NCI-H2171 treated with DMSO at 0.1 percent for 48 hours (cell line): ENCODE measurements at regions not wholly inside any gene's neighbourhood (a gene's known extent, or its start where the extent isn't known, plus 50 kb on each side); places are given as distances from the start of the nearest gene placed in this dataset.
"Not testable (repeated sequence)": the region's sequence is repeated elsewhere in the genome, so short reads cannot be mapped to it uniquely, and the experiment has no call there.

Experiments
- DNase-seq: peaks from one replicate; lab custom pipeline; 2025; lab: John Stamatoyannopoulos, UW

DNA sequence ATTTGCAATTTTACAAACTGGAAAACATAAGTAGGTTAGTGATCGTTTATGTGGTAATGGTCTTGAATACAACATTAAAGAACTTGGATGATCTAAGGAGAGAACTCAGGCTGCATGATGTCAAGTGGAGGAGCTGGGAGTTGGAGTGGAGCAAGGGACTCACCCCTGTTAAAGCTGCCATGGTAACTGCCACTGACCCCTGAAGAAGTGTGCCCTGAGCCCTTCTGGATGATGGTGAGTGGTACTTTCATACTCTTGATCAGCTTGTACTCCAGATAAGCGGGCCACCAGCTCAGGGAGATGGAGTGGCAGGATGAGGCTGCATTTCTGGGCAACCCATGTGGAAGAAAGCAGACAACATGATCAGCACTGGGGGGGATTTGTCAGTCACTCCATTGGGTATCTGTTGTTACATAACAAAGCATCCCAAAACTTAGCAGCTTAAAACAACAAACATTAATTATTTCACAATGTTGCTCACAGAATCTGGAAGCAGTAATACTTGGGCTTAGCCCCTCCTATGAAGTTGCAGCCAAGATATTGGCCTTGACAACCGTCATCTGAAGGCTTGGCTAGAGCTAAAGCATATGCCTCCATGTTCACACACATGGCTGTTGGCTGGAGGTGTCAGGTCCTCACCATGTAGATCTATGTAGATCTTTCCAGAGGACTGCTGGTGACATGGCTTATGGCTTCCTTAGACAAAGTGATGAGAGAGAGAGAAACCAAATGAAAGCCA lies 213.8 kb downstream of the DUSP10 start:
- no peak for DNase-seq

DNA sequence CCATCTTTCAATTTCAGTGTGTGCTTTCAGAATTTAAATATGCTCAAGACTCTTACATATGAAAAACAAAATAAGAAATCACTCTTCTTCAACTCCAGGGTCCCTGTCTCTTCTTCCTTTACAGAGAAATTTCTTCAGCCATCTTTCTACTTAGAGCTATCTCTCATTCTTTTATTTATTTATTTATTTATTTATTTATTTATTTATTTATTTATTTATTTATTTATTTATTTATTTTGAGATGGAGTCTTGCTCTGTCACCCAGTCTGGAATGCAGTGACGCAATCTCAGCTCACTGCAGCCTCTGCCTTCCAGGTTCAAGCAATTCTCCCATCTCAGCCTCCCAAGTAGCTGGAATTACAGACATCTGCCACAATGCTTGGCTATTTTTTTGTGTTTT lies 211.7 kb downstream of the DUSP10 start:
- DNase-seq = not testable (repeated sequence)

GRCh38 chr1:221530791-221531190 lies 211.1 kb downstream of the DUSP10 start:
- no peak for DNase-seq

GRCh38 chr1:221532071-221532773 lies 209.7 kb downstream of the DUSP10 start:
- DNase-seq = no peak

- no peak for DNase-seq
Measured at GRCh38 chr1:221541296-221541695, 200.6 kb downstream of the DUSP10 start.

DNA sequence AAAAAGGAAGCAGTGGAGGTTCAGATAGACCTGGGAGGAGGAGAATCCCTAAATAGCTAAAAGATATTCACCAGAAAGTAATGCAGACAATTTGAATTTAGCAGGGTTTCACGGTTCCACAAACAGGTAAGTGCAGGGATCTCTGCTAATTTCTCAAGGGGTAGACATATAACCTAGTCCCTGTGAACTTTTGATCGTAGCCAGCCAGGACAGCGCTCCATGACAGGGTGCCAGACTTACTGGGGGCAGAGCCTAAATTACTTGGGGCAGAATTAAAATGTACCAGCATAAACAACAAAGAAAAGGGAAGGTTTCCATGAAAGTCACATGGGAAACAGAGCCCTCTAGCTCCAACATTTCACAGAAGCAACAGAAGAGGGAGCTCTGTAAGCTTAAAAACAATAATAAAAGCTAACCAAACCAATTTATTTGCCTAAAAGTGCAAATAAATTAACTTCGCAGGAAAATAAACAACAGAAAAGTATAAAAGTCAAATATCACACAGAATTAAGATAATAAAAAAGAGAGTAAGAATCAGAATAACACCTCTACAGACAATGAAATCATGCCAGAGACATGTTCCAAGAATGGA lies 198.3 kb downstream of the DUSP10 start:
- DNase-seq = no peak

- DNase-seq = no peak
Measured at GRCh38 chr1:221548942-221549341, 192.9 kb downstream of the DUSP10 start.

- DNase-seq = no peak
Measured at GRCh38 chr1:221549815-221550214, 192.1 kb downstream of the DUSP10 start.

- DNase-seq = not testable (repeated sequence)
Measured at GRCh38 chr1:221552792-221553191, 189.1 kb downstream of the DUSP10 start.

GRCh38 chr1:221555689-221556433 lies 186.0 kb downstream of the DUSP10 start:
- no peak for DNase-seq

DNA sequence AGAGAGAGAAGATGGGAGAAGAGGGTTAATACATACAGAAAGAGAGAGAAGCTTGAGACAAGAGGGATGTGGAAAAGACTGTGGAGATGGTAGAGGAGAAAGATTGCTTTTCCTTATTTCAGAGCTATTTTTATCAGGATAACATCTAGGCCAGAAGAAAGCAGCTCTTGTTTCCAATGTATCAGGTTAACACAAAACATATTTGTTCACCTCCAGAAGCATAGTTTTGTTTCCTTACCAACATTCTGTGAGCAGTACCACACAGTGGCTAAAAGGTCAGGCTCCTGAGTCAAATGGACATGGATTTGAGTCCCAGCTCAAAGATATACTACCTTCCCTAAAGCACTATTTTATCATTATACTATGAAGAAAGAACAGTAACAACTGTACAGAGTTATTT lies 185.5 kb downstream of the DUSP10 start:
- DNase-seq = no peak

- no peak for DNase-seq
Measured at GRCh38 chr1:221557013-221557412, 184.9 kb downstream of the DUSP10 start.

GRCh38 chr1:221558396-221558795 lies 183.5 kb downstream of the DUSP10 start:
- no peak for DNase-seq

- DNase-seq = no peak
Measured at GRCh38 chr1:221559911-221560310, 182.0 kb downstream of the DUSP10 start.

DNA sequence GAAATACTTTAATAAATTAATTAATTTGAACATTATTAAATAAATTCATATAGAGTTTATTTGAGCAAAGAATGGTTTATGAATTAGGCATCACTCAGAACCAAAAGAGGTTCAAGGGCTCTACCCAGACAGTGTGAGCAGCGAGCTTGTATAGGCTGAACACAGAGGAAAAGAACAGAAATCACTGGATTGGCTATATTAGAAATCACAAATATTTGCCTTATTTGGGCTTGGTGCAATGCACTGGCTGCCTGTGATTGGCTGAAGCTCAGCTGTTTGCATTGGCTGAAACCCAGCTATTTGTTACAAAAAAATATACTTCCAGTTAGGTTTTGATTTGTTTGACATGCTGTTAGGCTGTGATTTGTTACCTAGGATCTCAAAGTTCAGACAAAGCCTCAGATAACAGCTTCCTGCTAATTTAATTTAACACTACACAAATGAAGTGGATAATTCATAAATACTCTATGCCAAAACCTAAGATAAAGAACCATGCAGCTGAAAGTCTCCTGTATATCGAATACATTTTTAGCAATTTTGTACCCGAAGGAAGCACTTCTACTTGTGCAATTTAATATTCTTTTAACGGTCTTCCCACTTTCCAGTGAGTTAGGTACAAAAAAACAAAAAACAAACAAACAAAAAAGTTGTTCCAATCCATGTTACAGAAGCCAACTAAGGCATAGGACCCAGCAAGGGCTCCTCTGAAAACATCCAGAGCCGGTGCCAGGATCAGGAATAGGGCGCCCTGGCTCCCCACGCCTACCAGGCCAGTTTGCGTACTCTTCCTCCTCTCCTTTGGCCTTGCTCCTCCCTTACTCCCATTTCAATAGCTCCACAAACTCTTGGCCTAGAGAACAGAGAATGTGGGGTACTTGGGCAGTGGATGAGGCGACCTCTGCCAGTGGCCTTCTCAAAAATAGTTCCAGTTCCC lies 179.1 kb downstream of the DUSP10 start:
- DNase-seq = no peak

GRCh38 chr1:221563476-221563921 lies 178.4 kb downstream of the DUSP10 start:
- DNase-seq = no peak

DNA sequence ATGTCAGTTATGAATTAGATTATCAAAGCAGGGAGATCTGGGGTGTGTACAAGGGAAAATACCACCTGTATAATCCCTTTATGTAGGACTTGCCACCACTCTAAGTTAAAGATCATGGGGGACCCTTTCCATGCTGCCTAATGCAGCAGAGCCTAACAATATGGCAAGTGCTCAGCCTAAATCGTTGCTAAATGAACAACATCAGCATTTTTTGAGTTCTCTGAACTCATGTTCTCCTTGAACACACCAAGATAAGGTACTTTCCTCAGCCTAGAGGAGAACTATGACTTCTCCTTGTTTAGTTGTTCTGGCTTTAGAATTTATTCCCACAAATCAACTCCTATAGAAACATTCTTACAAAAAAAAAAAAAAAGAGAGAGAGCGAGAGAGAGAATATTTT lies 177.0 kb downstream of the DUSP10 start:
- no peak for DNase-seq

GRCh38 chr1:221565711-221566110 lies 176.2 kb downstream of the DUSP10 start:
- DNase-seq = no peak

DNA sequence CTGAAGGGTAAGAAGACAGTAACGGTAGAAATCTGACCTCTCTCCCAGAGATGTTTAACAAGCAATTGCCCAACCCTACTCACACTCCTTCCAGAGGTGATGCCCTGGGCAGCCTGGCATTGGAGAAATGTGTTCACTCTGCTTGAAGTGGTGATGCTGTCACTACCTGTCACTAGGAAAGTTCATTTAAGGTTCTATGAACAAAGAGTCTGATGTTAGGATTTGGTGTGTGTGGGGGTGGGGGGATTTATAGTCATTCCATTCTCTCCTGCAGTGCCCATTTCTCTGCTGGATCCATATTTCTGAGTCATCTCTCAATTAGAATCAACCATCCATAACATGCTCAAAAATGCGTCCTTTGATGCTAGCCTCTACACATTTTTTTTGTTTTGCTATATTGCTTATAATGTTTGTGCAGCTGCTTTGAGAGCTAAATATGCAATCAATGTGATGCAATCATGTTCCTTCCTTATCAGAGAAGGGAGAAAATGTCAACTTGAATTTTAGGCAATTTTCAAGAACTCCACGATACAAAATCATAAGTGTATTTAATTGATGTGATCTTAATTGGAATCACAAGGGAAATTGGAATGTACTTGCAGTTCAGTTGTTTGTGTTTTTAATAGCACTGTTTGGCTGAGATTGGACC lies 173.9 kb downstream of the DUSP10 start:
- no peak for DNase-seq

DNA sequence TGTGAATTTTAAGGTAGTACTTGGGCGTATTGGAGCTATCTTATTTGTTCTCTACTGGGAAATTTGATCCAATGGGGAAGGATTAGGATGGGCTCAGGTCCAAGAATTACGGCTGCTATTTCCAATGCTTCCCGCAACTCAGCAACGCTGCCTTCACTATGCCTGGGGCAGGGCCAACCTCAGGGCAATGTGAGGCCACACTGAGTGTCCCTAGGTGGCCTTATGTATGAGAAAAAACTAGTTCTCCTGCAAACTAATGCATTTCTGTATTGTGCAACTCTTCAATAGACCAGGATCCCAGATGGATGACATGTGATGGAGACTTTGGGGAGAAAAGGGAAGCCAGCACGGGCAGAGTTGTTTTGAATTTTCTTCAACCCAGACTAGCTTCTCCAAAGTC lies 168.1 kb downstream of the DUSP10 start:
- DNase-seq = peak; percentile 16

GRCh38 chr1:221574529-221574928 lies 167.4 kb downstream of the DUSP10 start:
- no peak for DNase-seq
